NCI-H446 treated with DMSO at 0.1 percent for 48 hours (cell line): ENCODE measurements at regions not wholly inside any gene's neighbourhood (a gene's known extent, or its start where the extent isn't known, plus 50 kb on each side); places are given as distances from the start of the nearest gene placed in this dataset.
"Not testable (repeated sequence)": the region's sequence is repeated elsewhere in the genome, so short reads cannot be mapped to it uniquely, and the experiment has no call there.

Source experiments
- DNase-seq: peaks from one replicate; lab custom pipeline; 2025; lab: John Stamatoyannopoulos, UW

GRCh38 chr4:112023402-112023950 is 121.8 kb upstream of the FAM241A start:
- DNase-seq: no peak

- no peak for DNase-seq
These were observed 119.2 kb upstream of the FAM241A start for GRCh38 chr4:112026058-112026457.

- DNase-seq: no peak
These were observed 115.5 kb upstream of the FAM241A start for GRCh38 chr4:112029771-112030171.

- no peak for DNase-seq
These were observed 113.4 kb upstream of the FAM241A start for GRCh38 chr4:112031712-112032328.

- DNase-seq: no peak
These were observed 108.4 kb upstream of the FAM241A start for GRCh38 chr4:112036886-112037285.

GRCh38 chr4:112038861-112039260 is 106.4 kb upstream of the FAM241A start:
- DNase-seq: no peak

GRCh38 chr4:112049119-112049518 is 96.1 kb upstream of the FAM241A start:
- DNase-seq: not testable (repeated sequence)

- no peak for DNase-seq
These were observed 91.4 kb upstream of the FAM241A start for GRCh38 chr4:112053825-112054350.

- DNase-seq: no peak
These were observed 90.2 kb upstream of the FAM241A start for GRCh38 chr4:112055100-112055499.

- no peak for DNase-seq
These were observed 87.8 kb upstream of the FAM241A start for GRCh38 chr4:112057470-112057869.

- DNase-seq: no peak
These were observed 86.8 kb upstream of the FAM241A start for GRCh38 chr4:112058433-112058832.

GRCh38 chr4:112060212-112060611 is 85.0 kb upstream of the FAM241A start:
- DNase-seq: peak; percentile 23

- no peak for DNase-seq
These were observed 83.9 kb upstream of the FAM241A start for GRCh38 chr4:112061207-112061817.

- DNase-seq: no peak
These were observed 82.0 kb upstream of the FAM241A start for GRCh38 chr4:112063260-112063659.

GRCh38 chr4:112069110-112069509 is 76.1 kb upstream of the FAM241A start:
- DNase-seq: no peak

- DNase-seq: no peak
These were observed 72.1 kb upstream of the FAM241A start for GRCh38 chr4:112073181-112073580.

GRCh38 chr4:112075129-112075753 is 70.0 kb upstream of the FAM241A start:
- peak; percentile 33 for DNase-seq

GRCh38 chr4:112075906-112076305 is 69.3 kb upstream of the FAM241A start:
- DNase-seq: no peak

- DNase-seq: no peak
These were observed 68.2 kb upstream of the FAM241A start for GRCh38 chr4:112076919-112077608.

GRCh38 chr4:112077743-112078142 is 67.5 kb upstream of the FAM241A start:
- DNase-seq: no peak

GRCh38 chr4:112082954-112083586 is 62.2 kb upstream of the FAM241A start:
- no peak for DNase-seq
